ENCODE measurements at regions not wholly inside any gene's neighbourhood (a gene's known extent, or its start where the extent isn't known, plus 50 kb on each side); places are given as distances from the start of the nearest gene placed in this dataset.

DNA sequence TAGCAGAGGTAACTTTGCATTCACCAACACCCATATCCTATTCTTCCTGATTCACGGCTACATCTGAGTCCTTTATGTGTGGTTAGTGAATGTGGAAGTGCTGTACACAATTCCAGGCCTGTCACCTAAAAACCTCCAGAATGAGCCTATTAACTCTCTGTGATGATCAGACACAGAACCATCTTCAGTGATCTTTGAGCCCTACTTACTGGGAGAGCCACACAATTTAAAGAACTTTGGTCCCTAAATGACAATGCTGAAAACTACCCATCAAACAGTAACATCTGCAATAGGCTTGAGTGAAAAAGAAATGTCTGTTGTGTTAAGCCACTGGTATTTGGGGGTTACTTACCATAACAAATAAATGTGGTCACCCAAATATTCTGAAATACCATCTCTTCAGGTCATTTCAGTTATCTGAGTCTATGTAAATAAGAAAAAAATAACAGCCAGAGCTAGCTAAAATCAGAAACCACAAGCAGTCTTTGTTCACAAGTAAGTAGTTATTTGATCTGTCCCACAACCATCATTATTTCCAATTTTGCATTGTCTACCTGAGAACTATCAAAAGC is 145.7 kb downstream of the HGF start:
- H3K27ac ChIP-seq (ENCODE audit: low read depth, low read length, poor library complexity, severe bottlenecking), result peak overlapping the region; percentile 23
- H3K27me3 ChIP-seq (ENCODE audit: insufficient read depth, low read length), result no peaks in the 10 kb centered on the region
- no peaks in the 10 kb centered on the region for H4K20me1 ChIP-seq (ENCODE audit: insufficient read depth, low read length)
- H3K4me3 ChIP-seq (ENCODE audit: low read depth, low read length, poor library complexity, severe bottlenecking), result no peak overlapping the region
- peaks cover 17% of the 10 kb centered on the region for H3K4me1 ChIP-seq (ENCODE audit: insufficient read depth, low read length, severe bottlenecking)
- H3K9me2 ChIP-seq (ENCODE audit: low read depth, low read length), result no peaks in the 10 kb centered on the region
- H3K4me2 ChIP-seq (ENCODE audit: low read length), result peak overlapping the region; percentile 2; the same call in 1 of the 2 replicates
- H3K79me2 ChIP-seq (ENCODE audit: insufficient read depth, low read length), result no peaks in the 10 kb centered on the region
- H3K9me3 ChIP-seq (ENCODE audit: low read length), result no peaks in the 10 kb centered on the region
- no peak overlapping the region for H3K9ac ChIP-seq (ENCODE audit: low read length)
- H2AFZ ChIP-seq (ENCODE audit: low read length), result no peak overlapping the region
- no peaks in the 10 kb centered on the region for H3K36me3 ChIP-seq (ENCODE audit: insufficient read depth, low read length)
- no peaks in the 10 kb centered on the region for H3F3A ChIP-seq (ENCODE audit: insufficient read depth, low read length)
- TF ChIP-seq, protein P1, sequence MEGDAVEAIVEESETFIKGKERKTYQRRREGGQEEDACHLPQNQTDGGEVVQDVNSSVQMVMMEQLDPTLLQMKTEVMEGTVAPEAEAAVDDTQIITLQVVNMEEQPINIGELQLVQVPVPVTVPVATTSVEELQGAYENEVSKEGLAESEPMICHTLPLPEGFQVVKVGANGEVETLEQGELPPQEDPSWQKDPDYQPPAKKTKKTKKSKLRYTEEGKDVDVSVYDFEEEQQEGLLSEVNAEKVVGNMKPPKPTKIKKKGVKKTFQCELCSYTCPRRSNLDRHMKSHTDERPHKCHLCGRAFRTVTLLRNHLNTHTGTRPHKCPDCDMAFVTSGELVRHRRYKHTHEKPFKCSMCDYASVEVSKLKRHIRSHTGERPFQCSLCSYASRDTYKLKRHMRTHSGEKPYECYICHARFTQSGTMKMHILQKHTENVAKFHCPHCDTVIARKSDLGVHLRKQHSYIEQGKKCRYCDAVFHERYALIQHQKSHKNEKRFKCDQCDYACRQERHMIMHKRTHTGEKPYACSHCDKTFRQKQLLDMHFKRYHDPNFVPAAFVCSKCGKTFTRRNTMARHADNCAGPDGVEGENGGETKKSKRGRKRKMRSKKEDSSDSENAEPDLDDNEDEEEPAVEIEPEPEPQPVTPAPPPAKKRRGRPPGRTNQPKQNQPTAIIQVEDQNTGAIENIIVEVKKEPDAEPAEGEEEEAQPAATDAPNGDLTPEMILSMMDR (IDR thresholded peaks at IDR 0.05; ENCODE audit: low read length), result no peak
- no peak for TF ChIP-seq EZH2 (IDR thresholded peaks at IDR 0.05; ENCODE audit: borderline replicate concordance, low read length)

DNA sequence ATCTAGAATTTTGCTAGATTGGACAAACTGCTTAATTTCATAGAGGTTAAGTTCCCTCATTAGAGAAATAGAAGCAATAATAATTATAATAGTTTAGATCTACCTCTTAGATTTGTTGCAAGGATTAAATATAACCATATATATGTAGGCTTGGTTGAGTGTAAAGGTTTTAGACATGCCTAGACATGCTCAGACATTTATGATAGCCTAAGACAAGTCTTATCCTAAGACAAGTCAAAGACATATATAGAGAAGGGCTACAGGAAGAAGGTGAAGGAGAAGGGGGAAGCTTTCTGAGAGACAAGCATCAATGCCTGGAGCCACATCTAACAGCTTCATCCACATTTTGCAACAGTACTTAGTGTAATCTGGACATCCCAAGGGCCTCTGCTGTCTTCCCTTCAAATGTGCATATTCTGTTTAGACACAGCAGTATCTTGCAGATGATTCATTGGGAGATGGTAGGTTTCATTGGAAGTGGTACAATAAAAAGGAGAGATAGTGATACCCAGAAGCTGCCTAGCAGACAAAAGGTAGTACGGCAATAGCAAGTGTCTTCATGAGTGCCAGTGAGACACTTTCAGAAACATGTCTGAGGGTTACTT is 146.5 kb downstream of the HGF start:
- Histone ChIP-seq H3K27me3 (ENCODE audit: insufficient read depth, low read length) (no peaks in the 10 kb centered on the region), H3K36me3 (ENCODE audit: insufficient read depth, low read length) (no peaks in the 10 kb centered on the region), H3K79me2 (ENCODE audit: insufficient read depth, low read length) (no peaks in the 10 kb centered on the region), H3K9me2 (ENCODE audit: low read depth, low read length) (no peaks in the 10 kb centered on the region), H3F3A (ENCODE audit: insufficient read depth, low read length) (no peaks in the 10 kb centered on the region), H3K4me1 (ENCODE audit: insufficient read depth, low read length, severe bottlenecking) (peaks cover 17% of the 10 kb centered on the region), H3K27ac (ENCODE audit: low read depth, low read length, poor library complexity, severe bottlenecking) (no peak overlapping the region), H3K9me3 (ENCODE audit: low read length) (no peaks in the 10 kb centered on the region), H3K4me2 (ENCODE audit: low read length) (no peak overlapping the region), H4K20me1 (ENCODE audit: insufficient read depth, low read length) (no peaks in the 10 kb centered on the region), H2AFZ (ENCODE audit: low read length) (no peak overlapping the region), H3K4me3 (ENCODE audit: low read depth, low read length, poor library complexity, severe bottlenecking) (no peak overlapping the region), H3K9ac (ENCODE audit: low read length) (no peak overlapping the region)
- TF ChIP-seq, protein P1 (IDR thresholded peaks at IDR 0.05; ENCODE audit: low read length), result no peak
- no peak for TF ChIP-seq EZH2 (IDR thresholded peaks at IDR 0.05; ENCODE audit: borderline replicate concordance, low read length)

DNA sequence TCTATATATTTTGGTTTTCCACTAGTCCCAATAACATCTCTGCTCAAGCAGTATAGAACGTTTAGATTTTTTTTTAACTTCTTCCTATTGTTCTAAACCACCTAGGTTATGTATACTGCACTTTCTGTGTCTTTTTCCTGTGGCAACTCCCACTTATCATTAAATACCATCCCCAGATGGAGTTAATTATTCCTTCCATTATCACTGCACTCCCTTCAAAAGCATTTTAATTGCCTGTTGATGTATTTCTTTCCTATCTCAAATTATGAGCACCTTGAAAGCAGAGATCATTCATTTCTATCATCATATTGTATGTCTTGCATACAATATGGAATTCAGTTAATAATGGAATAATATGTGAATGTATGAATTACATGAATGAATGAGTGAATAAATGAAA is 148.0 kb downstream of the HGF start:
- Histone ChIP-seq H4K20me1 (ENCODE audit: insufficient read depth, low read length) (no peaks in the 10 kb centered on the region), H3K9me2 (ENCODE audit: low read depth, low read length) (no peaks in the 10 kb centered on the region), H3K27ac (ENCODE audit: low read depth, low read length, poor library complexity, severe bottlenecking) (no peak overlapping the region), H3K4me3 (ENCODE audit: low read depth, low read length, poor library complexity, severe bottlenecking) (no peak overlapping the region), H3K27me3 (ENCODE audit: insufficient read depth, low read length) (no peaks in the 10 kb centered on the region), H3F3A (ENCODE audit: insufficient read depth, low read length) (no peaks in the 10 kb centered on the region), H3K4me1 (ENCODE audit: insufficient read depth, low read length, severe bottlenecking) (peaks cover 17% of the 10 kb centered on the region), H3K9me3 (ENCODE audit: low read length) (no peaks in the 10 kb centered on the region), H3K9ac (ENCODE audit: low read length) (no peak overlapping the region), H3K36me3 (ENCODE audit: insufficient read depth, low read length) (no peaks in the 10 kb centered on the region), H3K79me2 (ENCODE audit: insufficient read depth, low read length) (no peaks in the 10 kb centered on the region), H2AFZ (ENCODE audit: low read length) (no peak overlapping the region), H3K4me2 (ENCODE audit: low read length) (no peak overlapping the region)
- no peak for TF ChIP-seq EZH2 (IDR thresholded peaks at IDR 0.05; ENCODE audit: borderline replicate concordance, low read length)
- TF ChIP-seq, protein P1 (IDR thresholded peaks at IDR 0.05; ENCODE audit: low read length), result no peak

Measured in OCI-LY1 (cell line).